Gastroesophageal sphincter (tissue), 4 donors: ENCODE measurements at regions not wholly inside any gene's neighbourhood (a gene's known extent, or its start where the extent isn't known, plus 50 kb on each side); places are given as distances from the start of the nearest gene placed in this dataset.

Experiments used
- ATAC-seq: fragments of 150-250 bp; one replicate; pipeline ENCODE4 v1.9.1; 2016; ENCODE audit warnings: mild to moderate bottlenecking, moderate library complexity
- H3K27ac ChIP-seq, 4 donors: fragments of 200-600 bp; sonication (generic) in 3 of 4; 1 replicate in 3 of 4; 2 replicates in 1 of 4; pipeline ENCODE4 v1.5.1; 2016 to 2019
- H3K27me3 ChIP-seq: fragments of 200-600 bp; sonication (generic); one replicate; pipeline ENCODE4 v1.5.1; 2019
- H3K36me3 ChIP-seq, 2 donors: fragments of 200-600 bp; sonication (generic); one replicate each; pipeline ENCODE4 v1.5.1; 2019; ENCODE audit warnings: control low read depth in 1 of 2
- H3K4me1 ChIP-seq, 3 donors: fragments of 200-600 bp; sonication (generic); 1 replicate in 2 of 3; 2 replicates in 1 of 3; pipeline ENCODE4 v1.5.1; 2016 to 2019; ENCODE audit warnings: control low read depth in 2 of 3
- H3K4me3 ChIP-seq, 2 donors: fragments of 200-600 bp; sonication (generic); one replicate each; pipeline ENCODE4 v1.5.1; 2019; ENCODE audit warnings: mild to moderate bottlenecking in 1 of 2, moderate library complexity in 1 of 2
- H3K9me3 ChIP-seq, 3 donors: fragments of 200-600 bp; sonication (generic); one replicate each; pipeline ENCODE4 v1.5.1; 2017 to 2019; ENCODE audit warnings: control low read depth in 2 of 3
- CTCF ChIP-seq, 4 experiments: fragments of 200-600 bp in 2 of 4; fragments of 450-650 bp in 2 of 4; sonication (generic) in 1 of 4; IDR thresholded peaks; one replicate each; pipeline ENCODE4 v1.5.1; 2017 to 2019; ENCODE audit warnings: antibody characterized with exemption in 4 of 4, mild to moderate bottlenecking in 2 of 4, moderate library complexity in 2 of 4
- EP300 ChIP-seq: sonication (generic); formaldehyde crosslinking; IDR thresholded peaks from one replicate; pipeline ENCODE4 v1.6.1; 2017; ENCODE audit warnings: antibody characterized with exemption, mild to moderate bottlenecking
- POLR2A ChIP-seq, 2 donors: fragments of 450-650 bp; IDR thresholded peaks; one replicate each; pipeline ENCODE4 v1.6.1; 2017; ENCODE audit warnings: antibody characterized with exemption in 2 of 2, mild to moderate bottlenecking in 2 of 2, moderate library complexity in 1 of 2
- POLR2AphosphoS5 ChIP-seq: sonication (generic); formaldehyde crosslinking; IDR thresholded peaks from one replicate; pipeline ENCODE4 v1.6.1; 2017; ENCODE audit warnings: antibody characterized with exemption
- WGBS, 2 donors: methylation state at CpG; one replicate each; pipeline ENCODE4 v1.1.5; 2018; ENCODE audit warnings: low coverage in 1 of 2; 5-methylcytosine and 5-hydroxymethylcytosine counted together

- ATAC-seq: no peak
- H3K27me3 ChIP-seq: no peaks in the 10 kb centered on the region
- H3K36me3 ChIP-seq: no peaks in the 10 kb centered on the region
- H3K4me3 ChIP-seq: no peak overlapping the region
- peaks cover 4 to 43% (median 17%) of the 10 kb centered on the region in 3 donors for H3K4me1 ChIP-seq
- H3K27ac ChIP-seq: peak overlapping the region in 3 of 4 donors; percentile 74 to 80 (median 80)
- no peaks in the 10 kb centered on the region for H3K9me3 ChIP-seq
- TF ChIP-seq POLR2A (IDR thresholded peaks at IDR 0.05): no peak
- no peak for TF ChIP-seq EP300
- WGBS, 2 donors: 44 to 76% methylated on average over 3 to 8 of the region's 8 CpGs
Measured at GRCh38 chr6:43970913-43971775, 156.1 kb downstream of the MRPL14 start.

GRCh38 chr6:43970068-43970912 lies 157.0 kb downstream of the MRPL14 start:
- no peak for ATAC-seq
- Histone ChIP-seq H3K4me3 (no peak overlapping the region), H3K36me3 (no peaks in the 10 kb centered on the region), H3K27ac (peak overlapping the region in 2 of 4 donors; percentile 74 to 80), H3K27me3 (no peaks in the 10 kb centered on the region), H3K4me1 (peaks cover 4 to 43% (median 17%) of the 10 kb centered on the region in 3 donors), H3K9me3 (no peaks in the 10 kb centered on the region)
- 80 to 81% methylated on average over 1 to 2 of the region's 3 CpGs for WGBS, 2 donors
- TF ChIP-seq EP300: no peak
- TF ChIP-seq POLR2A (IDR thresholded peaks at IDR 0.05): no peak
- no peak for TF ChIP-seq CTCF (IDR thresholded peaks at IDR 0.05)
- TF ChIP-seq POLR2AphosphoS5: no peak

- no peaks in the 10 kb centered on the region for H3K27me3 ChIP-seq
- no peak for ATAC-seq
- 89 to 91% methylated on average over 6 of the region's 11 CpGs for WGBS, 2 donors
Measured at GRCh38 chr6:43969158-43969981, 157.9 kb downstream of the MRPL14 start.

GRCh38 chr6:43968110-43968965 lies 158.9 kb downstream of the MRPL14 start:
- Histone ChIP-seq H3K27ac (no peak overlapping the region), H3K9me3 (no peaks in the 10 kb centered on the region), H3K4me3 (no peak overlapping the region), H3K27me3 (no peaks in the 10 kb centered on the region), H3K36me3 (no peaks in the 10 kb centered on the region), H3K4me1 (peaks cover 3 to 33% (median 14%) of the 10 kb centered on the region in 3 donors)
- WGBS, 2 donors: 54 to 96% methylated on average over 2 to 6 of the region's 12 CpGs
- TF ChIP-seq POLR2A (IDR thresholded peaks at IDR 0.05) (no peak), CTCF (IDR thresholded peaks at IDR 0.05) (no peak), POLR2AphosphoS5 (no peak), EP300 (no peak)
- no peak for ATAC-seq

More at GRCh38 chr6:43969158-43969981, 157.9 kb downstream of the MRPL14 start:
- Histone ChIP-seq H3K4me3 (no peak overlapping the region), H3K36me3 (no peaks in the 10 kb centered on the region), H3K4me1 (peaks cover 4 to 43% (median 17%) of the 10 kb centered on the region in 3 donors), H3K27ac (no peak overlapping the region), H3K9me3 (no peaks in the 10 kb centered on the region)
- TF ChIP-seq POLR2A (IDR thresholded peaks at IDR 0.05) (no peak), EP300 (no peak)

- WGBS, 2 donors: 93 to 100% methylated on average over 1 to 3 of the region's 3 CpGs
- H3K27me3 ChIP-seq: no peaks in the 10 kb centered on the region
- H3K4me3 ChIP-seq: no peak overlapping the region
- H3K4me1 ChIP-seq: peaks cover 0 to 27% (median 8%) of the 10 kb centered on the region in 3 donors
- ATAC-seq: no peak
- H3K27ac ChIP-seq: no peak overlapping the region
- no peaks in the 10 kb centered on the region for H3K9me3 ChIP-seq
- H3K36me3 ChIP-seq: no peaks in the 10 kb centered on the region
- TF ChIP-seq POLR2AphosphoS5: no peak
- TF ChIP-seq EP300: no peak
- no peak for TF ChIP-seq POLR2A (IDR thresholded peaks at IDR 0.05)
- no peak for TF ChIP-seq CTCF (IDR thresholded peaks at IDR 0.05)
Measured at GRCh38 chr6:43967719-43968091, 159.5 kb downstream of the MRPL14 start.
